NCI-H1092 (cell line): ENCODE measurements at regions not wholly inside any gene's neighbourhood (a gene's known extent, or its start where the extent isn't known, plus 50 kb on each side); places are given as distances from the start of the nearest gene placed in this dataset.

Experiments
- DNase-seq: peaks from one replicate; lab custom pipeline; 2025; lab: John Stamatoyannopoulos, UW

DNA sequence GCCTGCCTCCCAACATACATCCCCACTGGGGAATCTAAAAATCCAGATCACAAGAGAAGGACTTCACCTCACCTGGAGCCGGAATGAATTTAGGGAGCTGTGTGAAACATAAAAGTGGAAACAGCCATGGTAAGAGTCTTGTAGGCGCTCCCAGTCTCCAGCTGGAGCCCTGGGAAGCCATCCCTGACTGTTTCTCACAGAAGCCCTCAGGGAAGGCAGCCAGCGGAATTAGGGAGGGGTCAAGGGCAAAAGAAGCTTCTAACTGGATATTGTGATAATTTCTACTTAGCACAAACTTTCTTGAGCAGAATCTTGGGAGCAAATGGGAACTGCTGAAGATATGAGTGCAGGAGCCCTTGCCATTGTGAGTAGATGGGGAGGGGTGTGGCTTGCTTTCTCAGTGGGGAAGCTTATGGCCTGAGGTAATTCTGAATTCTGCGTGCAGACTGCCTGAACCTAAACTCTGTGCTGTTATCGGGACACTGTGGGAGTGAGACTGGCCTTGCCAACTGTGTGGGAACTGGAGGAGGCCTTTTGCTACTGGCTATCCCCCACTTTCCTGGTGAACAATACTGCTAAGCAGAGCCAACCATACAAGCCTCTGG, 174.4 kb upstream of the SMC2 start:
- no peak for DNase-seq

DNA sequence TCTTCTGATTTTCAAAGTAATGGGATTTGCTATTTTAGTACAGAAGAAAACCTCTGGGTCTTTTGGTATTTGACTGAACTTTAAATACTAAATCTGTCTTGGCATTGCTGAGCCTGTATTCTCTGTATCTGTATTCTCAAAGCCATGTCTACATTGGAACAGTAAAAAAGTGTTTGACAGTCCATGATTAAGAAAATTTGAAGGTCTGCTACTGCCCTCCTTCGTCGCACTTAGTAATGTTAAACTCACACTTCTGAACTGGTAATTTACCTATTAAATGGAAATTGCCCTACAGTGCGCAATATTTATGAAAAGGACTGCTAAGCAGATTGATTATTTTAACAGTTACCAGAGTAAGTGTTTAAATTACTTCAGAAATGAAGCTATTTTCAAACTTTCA, 165.7 kb upstream of the SMC2 start:
- no peak for DNase-seq

DNA sequence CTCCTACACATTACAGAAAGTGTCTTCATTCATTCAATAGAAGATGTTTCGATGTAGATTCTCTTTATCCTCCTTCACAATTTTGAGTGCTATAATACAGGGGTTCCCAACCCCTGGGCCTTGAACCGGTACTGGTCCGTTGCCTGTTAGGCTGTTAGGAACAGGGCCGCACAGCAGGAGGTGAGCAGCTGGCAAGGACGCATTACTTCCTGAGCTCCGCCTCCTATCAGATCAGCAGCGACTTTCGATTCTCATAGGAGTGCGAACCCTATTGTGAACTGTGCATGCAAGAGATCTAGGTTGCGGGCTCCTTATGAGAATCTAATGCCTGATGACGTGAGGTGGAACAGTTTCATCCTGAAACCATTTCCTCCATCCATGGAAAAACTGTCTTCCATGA, 153.0 kb upstream of the SMC2 start:
- no peak for DNase-seq

DNA sequence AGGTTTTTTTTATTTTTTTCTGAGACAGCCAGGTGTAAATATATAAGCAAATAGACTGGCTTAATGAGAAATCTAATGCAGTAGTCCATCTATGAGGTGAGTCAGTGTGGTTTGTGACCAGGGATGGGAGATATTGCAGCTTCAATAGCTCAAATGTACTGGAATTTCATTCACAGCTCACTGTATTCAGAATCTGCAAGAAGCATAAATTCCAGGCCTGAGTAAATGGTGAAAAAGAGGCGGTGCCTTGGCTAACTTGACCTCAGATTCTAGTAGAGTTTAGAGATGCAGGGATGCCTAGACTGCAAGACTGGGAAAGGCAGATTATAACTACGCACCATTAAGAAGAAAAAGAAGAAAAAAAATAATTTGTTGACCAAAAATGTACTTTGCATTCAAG, 151.9 kb upstream of the SMC2 start:
- DNase-seq, result no peak

DNA sequence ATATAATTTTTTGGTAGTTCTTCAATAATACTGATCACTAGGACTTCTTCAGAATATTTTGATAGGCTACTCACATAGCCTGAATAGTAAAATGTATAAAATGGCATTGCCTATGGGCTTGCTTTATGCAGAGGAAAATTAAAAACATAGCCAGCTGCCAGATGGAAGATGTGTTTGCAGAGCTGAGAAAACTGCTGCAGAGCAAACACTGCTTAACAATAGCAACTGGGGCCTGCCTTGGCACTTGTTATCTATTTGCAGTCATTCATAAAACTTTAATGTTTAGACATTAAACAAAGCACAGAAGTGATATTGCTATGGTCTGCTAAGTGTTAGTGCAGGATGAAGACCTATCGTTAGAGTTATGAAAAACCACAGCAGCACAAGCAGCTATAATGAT, 151.5 kb upstream of the SMC2 start:
- peak; percentile 92 for DNase-seq

DNA sequence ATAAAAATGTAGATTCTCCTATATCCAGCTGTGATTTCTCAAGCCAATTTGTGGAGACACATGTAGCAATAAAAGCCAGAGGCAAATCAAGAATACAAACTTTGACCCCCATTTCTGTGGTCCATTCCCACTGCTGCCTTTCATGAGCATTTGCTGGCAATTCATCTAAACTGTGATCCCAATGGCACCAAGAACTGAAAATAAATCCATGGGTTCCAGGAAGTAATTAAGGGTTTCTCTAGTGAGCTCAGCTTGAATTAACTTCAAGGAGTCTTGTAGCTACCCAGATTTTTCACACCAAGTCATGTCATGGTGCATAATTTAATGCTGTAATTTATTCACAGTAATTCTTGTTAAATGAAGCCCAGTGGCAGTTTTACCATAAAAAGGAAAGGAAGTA, 145.0 kb upstream of the SMC2 start:
- no peak for DNase-seq

DNA sequence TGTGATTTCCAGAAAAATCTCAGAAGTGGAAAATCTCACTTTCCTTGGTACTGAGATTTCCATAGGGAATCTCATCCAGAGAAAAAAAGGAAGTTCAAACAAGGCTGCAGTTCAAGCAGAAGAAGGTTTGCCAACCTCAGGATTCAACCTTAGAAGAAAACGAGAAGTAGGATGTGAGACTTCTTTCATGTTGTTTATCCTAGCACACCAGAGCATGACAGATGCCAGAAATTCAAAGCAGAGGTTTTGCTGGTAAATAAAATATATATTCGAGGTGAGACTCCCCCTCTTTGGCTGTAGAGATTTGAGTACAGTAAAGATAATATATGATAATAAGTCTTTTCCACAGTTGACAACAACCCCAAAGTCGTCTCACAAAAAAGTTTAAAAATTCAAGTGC, 116.9 kb upstream of the SMC2 start:
- DNase-seq, result no peak

DNA sequence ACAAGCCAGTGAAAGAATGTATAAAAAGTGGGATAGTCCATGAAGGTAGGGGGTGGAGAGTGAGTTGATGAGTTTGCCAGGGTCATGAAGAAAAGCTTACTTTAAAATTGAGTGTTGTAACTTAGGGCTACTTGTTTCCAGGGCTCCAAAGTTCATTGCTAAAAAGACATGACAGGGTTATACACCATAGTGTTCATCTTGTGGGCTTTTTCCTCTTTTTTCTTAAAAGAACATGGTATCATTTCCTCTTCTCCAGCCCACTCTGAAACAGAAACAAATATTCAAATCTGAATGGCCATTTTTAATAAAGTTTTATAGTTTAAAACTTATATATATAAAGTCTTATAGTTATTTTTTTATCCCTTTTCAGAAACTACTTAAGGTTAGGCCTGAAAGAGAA, 115.7 kb upstream of the SMC2 start:
- no peak for DNase-seq

DNA sequence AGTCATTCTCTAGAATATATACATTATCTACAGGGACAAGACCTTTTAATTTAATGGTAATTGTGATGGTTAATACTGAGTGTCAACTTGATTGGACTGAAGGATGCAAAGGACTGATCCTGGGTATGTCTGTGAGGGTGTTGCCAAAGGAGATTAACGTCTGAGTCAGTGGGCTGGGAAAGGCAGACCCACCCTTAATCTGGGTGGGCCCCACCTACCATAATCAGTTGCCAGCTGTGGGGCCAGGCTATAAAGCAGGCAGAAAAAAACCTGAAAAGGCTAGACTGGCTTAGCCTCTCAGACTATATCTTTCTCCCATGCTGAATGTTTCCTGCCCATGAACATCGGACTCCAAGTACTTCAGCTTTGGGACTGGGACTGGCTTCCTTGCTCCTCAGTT, 112.2 kb upstream of the SMC2 start:
- DNase-seq, result no peak

DNA sequence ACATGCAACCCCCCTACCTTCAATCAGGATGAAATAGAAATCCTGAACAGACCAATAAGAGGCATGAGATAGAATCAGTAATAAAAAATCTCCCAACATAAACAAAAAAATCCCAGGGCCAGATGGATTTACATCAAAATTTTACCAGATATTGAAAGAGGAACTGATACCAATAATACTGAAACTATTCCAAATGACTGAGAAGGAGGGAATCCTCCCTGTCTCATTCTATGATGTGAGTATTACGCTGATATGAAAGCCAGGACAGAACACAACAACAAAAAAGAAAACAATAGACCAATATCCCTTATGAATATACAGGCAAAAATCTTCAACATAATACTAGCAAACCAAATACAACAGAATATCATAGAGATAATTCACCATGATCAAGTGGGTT, 109.0 kb upstream of the SMC2 start:
- no peak for DNase-seq

DNA sequence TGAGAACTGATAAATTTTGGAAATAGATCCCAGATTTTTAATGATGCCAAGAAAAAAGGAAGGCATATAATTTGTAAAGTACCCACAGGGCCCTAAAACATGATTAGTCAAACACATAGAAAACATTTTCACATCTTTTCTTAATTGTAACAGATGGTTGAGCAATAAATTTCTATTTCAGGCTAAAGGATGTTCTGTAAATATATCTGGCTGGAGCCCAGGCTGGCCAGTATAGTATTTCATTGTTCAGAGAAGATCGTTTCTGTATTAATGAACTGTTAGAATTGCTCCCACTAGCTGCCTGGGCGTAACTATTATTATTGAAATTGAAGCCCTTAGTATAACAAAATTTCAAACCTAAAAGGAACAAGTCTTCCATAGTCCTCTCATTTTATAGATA, 105.3 kb upstream of the SMC2 start:
- DNase-seq, result no peak

DNA sequence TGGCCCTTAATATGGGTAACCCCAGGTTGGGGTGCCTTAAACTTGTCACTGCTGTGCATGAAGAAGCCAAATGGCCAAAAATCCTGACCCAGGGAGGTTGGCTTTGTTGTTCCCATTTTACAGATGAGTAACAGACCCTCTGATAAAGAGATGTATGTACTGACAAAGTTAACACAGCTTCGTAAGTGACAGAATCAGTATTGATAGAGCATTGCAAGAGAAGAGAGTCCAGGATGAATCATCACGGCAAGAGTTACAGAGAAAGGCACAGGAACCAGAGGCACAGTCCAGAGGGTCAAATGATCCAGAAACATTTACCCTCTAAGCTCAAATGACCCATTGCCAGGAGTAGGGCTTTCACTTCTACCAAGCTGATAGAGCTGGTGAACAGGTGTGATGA, 103.8 kb upstream of the SMC2 start:
- no peak for DNase-seq

DNA sequence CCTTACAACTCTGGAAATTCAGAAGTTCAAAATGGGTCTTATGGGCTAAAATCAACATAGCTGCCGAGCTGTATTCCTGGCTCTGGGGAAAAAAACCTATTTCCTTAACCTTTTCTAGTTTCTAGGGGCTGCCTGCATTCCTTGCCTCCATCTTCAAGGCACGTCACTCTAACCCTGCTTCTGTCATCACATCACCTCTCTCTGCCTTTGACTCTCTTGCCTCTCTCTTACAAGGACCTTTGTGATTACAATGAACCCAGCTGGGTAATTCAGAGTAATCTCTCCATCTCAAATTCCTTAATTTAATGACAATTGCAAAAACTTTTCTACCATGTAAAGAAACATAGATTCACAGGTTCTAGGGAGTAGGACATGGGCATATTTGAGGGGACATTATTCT, 103.1 kb upstream of the SMC2 start:
- no peak for DNase-seq

DNA sequence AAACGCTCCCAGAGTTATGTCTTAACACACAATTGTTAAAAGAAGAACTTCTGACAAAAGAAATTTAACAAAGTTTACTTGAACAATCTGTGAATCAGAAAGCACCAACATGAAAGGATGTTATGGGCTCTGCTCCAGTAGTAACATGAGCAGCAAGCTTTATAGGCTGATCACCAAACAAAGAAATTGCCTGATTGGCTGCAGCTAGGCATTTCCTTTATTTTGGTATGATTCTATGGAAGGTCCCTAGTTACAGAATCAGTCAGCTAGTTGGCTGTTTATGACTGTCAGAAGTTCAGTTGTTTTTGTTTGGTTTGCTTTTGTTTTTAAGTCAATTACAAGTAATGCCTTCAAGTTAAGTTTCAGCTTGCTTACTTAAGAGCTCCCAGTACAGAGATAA, 102.4 kb upstream of the SMC2 start:
- DNase-seq, result no peak

DNA sequence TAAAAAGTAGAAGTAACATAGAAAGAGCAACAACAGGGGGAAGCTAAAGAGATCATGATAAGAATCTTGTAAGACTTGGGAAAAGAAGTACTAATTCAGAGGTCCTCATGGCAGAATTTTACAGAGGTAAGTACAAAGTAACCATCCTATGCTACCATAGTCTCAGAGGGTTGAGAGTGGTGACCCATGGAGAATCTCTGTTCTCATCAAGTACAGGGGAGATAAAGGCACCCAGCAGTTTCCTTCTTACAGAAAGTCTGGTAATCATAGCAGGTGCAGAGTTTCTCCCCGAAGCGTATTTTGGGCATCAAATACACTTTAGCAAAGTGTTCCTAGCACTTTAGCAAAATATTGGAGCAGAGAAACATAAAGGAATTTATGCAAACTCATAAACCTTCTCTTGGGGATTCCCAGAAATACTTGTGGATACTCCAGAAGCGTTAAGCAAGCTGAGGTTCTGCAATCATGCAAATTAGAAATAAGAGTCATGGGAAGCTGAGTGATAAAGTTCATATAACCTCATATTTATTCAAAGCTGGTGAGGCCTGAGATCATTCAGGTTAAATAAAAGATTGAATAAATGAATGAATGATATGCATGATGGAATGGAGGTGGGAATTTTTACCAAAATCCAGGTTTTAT, 101.0 kb upstream of the SMC2 start:
- no peak for DNase-seq

DNA sequence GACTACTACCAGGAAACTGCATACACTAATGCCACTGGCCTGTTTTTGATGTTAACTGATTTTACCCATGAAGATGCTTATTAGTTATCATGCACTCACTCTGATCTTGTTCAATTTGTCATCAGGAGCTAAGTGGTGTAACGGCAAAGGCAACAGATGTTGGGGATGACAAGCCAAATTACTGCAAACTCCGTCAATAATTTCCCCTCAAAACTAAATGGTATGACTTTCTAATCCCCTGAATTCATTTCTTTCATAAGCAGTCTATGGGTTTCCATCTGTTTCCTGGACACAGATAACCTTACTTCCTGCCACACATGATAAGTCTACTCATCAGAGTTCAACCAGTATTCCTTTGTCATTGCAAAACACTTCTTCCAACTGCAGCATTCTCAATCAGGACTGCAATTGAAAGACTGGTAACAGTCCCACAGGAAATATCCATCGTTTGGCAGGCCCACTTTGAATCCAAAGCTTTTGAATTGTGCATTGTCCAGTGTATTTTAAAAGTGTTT, 96.2 kb upstream of the SMC2 start:
- no peak for DNase-seq

DNA sequence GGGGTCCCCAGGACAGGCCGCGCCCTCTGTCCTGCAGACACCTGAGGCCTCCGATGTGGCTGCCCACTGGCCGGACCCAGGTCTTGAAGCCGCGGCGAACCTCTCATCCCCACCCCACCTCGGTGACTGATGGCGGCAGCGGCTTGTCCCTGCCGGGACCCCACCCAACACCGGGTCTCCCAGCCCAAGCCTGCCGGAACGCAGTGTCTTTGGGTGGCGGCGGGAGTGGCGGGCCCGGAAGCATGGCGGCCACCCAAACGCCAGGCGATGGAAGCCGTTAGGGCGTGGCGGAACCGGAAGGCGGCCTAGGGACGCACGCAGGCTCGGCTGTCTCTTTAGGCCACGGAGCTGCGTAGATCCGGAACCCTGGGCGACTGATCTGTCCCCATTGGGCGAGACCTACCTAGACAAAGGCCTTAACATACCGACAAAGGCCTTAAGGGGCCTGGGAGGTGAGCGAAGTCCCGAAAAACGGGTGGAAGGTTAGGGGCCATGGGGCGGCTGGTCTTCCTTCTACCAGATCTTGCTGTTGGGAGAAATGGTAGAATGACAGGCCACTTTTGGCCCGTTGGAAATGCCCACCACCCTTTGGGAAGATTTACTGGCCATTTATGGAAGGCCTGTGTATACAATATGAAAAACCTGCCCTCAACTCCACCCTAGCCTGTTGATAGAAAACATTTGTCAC, 94.6 kb upstream of the SMC2 start:
- DNase-seq, result no peak

DNA sequence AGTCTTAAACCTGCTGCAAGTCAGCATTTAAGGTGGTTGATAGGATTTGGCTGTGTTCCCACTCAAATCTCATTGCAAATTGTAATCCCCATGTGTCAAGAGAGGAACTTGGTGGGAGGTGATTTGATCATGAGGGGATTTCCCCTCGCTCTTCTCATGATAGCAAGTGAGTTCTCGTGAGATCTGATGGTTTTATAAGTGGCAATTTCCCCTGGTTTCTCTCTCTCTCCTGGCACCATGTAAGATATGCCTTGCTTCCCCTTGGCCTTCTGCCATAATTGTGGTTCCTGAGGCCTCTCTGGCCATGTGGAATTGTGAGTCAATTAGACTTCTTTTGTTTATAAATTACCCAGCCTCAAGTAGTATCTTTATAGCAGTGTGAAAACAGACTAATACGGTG, 84.3 kb upstream of the SMC2 start:
- peak; percentile 5 for DNase-seq

DNA sequence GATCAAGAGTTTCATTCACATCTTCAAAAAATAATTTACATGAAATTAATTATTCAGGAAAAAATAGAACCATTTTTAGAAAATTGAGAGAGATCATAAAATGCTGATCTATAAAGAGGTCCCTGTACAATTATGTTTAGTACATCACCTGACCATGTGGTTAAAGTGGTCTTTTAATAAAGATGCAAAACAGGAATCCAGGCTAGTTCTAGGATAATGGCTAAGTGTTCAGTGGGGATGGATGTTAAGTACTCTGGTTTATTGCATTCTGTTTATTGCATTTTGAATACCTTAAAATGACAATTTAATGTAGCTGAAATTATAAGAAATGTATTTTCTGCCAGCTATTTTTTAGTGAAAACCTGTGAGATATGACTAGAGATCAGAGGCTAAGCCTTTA, 72.0 kb upstream of the SMC2 start:
- DNase-seq, result no peak

DNA sequence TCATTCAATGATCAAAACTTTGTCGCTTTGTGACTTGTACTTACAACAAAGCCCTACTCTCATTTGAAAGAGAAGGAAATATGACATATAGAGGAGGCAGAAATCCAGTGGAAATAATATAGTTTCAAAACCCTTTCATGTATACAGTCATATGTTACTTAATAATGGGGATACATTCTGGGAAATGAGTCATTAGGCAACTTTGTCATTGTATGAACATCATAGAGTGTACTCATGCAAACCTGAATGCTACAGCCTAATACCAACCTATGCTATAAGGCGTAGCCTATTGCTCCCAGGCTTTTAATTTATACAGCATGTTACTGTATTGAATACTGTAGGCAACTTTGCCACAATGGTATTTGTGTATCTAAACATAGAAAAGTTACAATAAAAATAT, 69.0 kb upstream of the SMC2 start:
- DNase-seq, result no peak

DNA sequence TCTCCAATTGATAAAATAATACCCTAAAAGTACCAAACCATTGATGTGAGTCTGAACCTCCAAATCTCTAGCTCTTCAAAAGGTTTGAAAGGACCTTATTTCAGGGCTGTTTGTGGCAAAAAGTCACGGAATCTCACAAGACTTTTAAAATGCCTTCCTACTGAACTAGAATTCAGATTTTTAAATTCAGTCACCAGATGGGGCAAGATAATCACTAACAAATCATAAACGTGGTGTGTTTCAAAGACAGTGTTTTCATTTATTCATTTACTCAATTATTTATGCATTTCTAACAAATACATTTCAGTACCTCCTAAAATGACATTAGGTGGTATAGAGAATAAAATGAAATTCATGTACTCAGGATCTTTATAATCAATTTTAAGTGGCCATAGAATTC, 68.2 kb upstream of the SMC2 start:
- no peak for DNase-seq

DNA sequence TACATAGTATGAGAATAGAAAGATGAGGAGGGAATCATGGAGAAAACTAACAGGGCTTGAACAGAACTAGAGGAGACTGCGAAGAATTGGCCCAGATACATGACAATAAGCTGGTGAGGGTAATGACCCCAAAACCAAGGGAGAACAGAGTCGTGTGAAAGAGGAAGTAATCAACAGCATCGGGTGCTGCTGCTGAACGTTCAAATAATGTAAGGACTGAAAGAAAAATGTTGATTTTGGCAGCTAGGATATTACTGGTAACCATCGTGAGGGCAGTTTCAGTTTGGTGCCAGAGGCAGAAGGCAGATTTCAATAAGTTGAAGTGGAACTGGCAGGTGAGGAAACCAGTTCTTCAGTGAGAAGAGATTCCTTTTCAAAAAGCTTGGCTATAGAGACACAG, 66.8 kb upstream of the SMC2 start:
- peak; percentile 62 for DNase-seq

DNA sequence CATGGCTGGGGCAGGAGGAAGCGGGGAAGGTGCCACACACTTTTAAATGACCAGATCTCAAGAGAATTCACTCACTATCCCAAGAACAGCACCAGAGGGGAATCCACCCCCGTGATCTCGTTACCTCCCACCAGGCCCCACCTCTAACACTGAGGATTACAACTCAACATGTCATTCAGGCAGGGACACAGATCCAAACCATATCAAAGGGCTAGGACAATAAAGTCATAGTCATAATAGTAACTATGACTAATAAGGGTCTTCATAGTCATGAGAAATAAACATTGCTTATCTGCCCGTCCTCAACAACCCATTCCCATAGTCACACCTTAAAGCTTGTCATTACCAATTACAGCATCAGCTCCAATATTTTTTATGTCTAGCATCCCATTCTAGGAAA, 65.3 kb upstream of the SMC2 start:
- DNase-seq, result no peak
